HUES64 (cell line): ENCODE measurements at regions not wholly inside any gene's neighbourhood (a gene's known extent, or its start where the extent isn't known, plus 50 kb on each side); places are given as distances from the start of the nearest gene placed in this dataset.

Source experiments
- H3K27ac ChIP-seq: 2 replicates; pipeline ENCODE4 v1.7.0; 2013; ENCODE audit warnings: low read depth, low read length, inconsistent platforms
- H3K27me3 ChIP-seq: 2 replicates; pipeline ENCODE4 v1.6.1; 2013; ENCODE audit warnings: mild to moderate bottlenecking, low read length; ENCODE audit not compliant: insufficient read depth
- H3K36me3 ChIP-seq: 2 replicates; pipeline ENCODE4 v1.6.1; 2013; ENCODE audit warnings: mild to moderate bottlenecking, low read length; ENCODE audit not compliant: insufficient read depth
- H3K4me1 ChIP-seq: 2 replicates; pipeline ENCODE4 v1.6.1; 2013; ENCODE audit warnings: mild to moderate bottlenecking, low read length, moderate library complexity; ENCODE audit not compliant: insufficient read depth
- H3K4me3 ChIP-seq: 2 replicates; pipeline ENCODE4 v1.5.1; 2013; ENCODE audit warnings: mild to moderate bottlenecking, low read length, moderate library complexity
- H3K9ac ChIP-seq: 2 replicates; pipeline ENCODE4 v1.6.1; 2013; ENCODE audit warnings: mild to moderate bottlenecking, low read depth, low read length
- H3K9me3 ChIP-seq: 2 replicates; pipeline ENCODE4 v1.6.1; 2013; ENCODE audit warnings: low read depth, low read length; ENCODE audit not compliant: insufficient read depth
- whole genome bisulfite sequencing: fragments of 150-250, 120-280 bp; methylation state at CpG from one replicate; pipeline ENCODE4 v1.1.7; 2013; ENCODE audit warnings: missing lambda C conversion rate; 5-methylcytosine and 5-hydroxymethylcytosine counted together

DNA sequence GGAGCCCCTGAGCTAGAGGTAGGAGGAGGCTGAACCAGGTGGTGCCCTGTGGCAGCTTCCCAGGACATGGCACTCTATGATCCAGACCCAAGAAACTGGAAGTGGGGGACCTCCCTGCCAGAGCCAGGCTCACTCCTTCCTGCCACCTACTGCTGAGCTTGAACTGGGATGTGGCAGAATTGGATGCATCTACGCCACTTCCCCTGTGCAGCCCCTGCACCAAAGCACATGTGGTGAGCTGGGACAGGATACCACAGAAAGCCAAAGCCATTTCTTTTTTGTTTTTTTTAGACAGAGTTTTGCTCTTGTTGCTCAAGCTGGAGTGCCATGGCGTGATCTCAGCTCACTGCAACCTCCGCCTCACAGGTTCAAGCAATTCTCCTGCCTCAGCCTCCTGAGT is 518.0 kb upstream of the PPP2R3A start:
- WGBS = over 99% methylated on average over 3 of the region's 3 CpGs
- Histone ChIP-seq H3K27me3 (no peaks in the 10 kb centered on the region), H3K9me3 (no peaks in the 10 kb centered on the region), H3K4me3 (no peak overlapping the region), H3K4me1 (peaks cover 2% of the 10 kb centered on the region), H3K9ac (no peak overlapping the region), H3K36me3 (no peaks in the 10 kb centered on the region), H3K27ac (no peak overlapping the region)

DNA sequence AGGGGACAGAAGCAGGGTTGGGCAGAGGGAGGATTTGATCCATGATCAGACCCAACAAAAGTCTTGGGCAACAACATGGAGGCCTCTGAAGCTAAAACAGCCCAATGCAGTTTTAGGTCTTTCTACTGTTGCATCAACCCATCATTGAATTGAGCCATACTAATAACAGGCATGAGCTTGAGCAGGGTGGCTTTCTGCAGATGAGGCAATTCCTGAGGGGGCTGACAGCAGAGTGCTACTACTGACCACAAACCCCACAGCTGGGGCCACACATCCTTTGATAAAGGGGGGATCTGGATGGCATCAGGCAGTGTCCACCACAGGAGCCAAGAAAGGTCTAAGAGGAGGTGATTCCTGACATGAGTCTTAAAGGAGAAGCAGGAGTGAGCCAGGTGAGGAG is 517.0 kb upstream of the PPP2R3A start:
- Histone ChIP-seq H3K4me1 (peaks cover 4% of the 10 kb centered on the region), H3K27me3 (no peaks in the 10 kb centered on the region), H3K9ac (no peak overlapping the region), H3K36me3 (no peaks in the 10 kb centered on the region), H3K9me3 (no peaks in the 10 kb centered on the region), H3K27ac (no peak overlapping the region), H3K4me3 (no peak overlapping the region)

DNA sequence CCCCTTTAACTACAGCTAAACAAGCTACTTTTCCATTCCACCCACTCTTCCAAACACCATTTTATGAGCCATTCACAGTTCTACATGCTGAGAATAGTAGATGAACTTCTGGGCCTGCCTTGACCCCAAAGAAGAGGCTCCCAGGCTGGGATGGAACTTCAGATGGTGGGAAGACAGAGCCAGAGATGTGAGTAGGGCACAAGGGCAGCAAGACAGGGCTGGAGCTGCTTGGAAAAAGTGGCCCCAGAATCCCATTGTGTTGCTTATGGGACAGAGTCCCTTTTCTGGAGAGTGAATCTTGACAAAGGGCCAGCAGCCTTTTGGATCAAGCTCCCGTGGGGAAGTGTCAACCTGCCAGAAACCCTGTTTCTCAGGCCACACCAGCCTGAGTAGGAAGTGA is 516.5 kb upstream of the PPP2R3A start:
- Histone ChIP-seq H3K4me1 (peaks cover 4% of the 10 kb centered on the region), H3K4me3 (no peak overlapping the region), H3K27me3 (no peaks in the 10 kb centered on the region), H3K36me3 (no peaks in the 10 kb centered on the region), H3K9me3 (no peaks in the 10 kb centered on the region), H3K27ac (no peak overlapping the region), H3K9ac (no peak overlapping the region)
- 92% methylated on average over 1 of the region's 1 CpG for WGBS

DNA sequence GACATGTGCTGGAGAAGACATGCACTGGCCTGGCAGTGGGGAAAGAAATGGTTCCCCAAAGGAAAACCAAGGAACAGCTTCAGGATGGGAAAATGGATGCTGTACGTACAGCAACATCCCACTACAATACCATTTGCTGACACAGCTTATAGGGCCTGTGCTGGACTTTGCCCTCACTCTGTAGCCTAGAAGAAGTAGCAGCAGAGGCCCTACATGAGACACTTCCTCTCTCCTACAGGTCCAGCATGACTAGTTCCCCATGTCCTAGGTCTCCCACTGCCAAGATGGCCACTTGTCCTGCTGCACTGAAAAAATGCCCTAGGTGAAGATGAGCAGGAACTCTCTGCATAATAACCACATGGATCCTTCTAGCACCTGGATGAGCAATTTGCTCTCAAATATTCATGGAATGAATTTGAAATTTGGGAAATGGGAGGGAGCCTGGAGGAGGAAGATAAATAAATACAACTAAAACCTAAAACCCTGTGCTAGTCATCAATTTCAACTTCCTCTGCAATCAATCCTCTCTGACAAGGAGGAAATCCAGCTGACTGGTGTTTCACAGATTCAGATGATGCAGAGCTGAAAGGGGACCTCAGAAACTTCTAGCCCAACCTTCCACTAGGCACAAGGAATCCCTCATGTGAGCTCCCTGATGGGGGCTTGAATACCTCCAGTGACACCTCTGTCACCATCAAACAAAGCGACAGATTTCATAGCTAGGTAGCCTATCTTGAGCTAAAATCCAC is 514.3 kb upstream of the PPP2R3A start:
- Histone ChIP-seq H3K9ac (no peak overlapping the region), H3K9me3 (no peaks in the 10 kb centered on the region), H3K27me3 (no peaks in the 10 kb centered on the region), H3K36me3 (no peaks in the 10 kb centered on the region), H3K4me1 (peaks cover 9% of the 10 kb centered on the region), H3K4me3 (no peak overlapping the region), H3K27ac (no peak overlapping the region)
- 94% methylated on average over 2 of the region's 2 CpGs for WGBS

DNA sequence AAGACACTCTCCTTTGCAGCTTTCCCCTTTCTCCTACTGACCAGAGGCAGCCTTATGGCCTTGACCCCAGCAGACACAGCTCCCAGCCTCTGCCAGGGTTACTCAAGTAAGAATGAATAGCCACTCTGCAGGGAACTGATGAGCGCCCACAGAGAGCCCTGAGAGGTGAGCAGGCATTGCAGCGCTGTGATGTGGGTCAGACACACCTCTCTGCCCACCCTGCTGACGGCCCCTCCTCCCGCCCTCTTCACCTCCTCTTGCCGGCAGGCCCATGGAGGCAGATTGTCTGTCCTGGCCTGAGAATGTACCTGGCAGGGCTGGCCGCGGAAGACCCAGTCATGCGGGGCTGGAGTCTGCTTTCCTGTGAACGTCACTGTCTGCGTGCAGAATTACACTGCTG is 512.6 kb upstream of the PPP2R3A start:
- 55% methylated on average over 10 of the region's 10 CpGs for WGBS
- no peaks in the 10 kb centered on the region for H3K36me3 ChIP-seq
- no peak overlapping the region for H3K4me3 ChIP-seq
- H3K27ac ChIP-seq = no peak overlapping the region
- peaks cover 10% of the 10 kb centered on the region for H3K4me1 ChIP-seq
- H3K9me3 ChIP-seq = no peaks in the 10 kb centered on the region
- no peaks in the 10 kb centered on the region for H3K27me3 ChIP-seq
- H3K9ac ChIP-seq = no peak overlapping the region

DNA sequence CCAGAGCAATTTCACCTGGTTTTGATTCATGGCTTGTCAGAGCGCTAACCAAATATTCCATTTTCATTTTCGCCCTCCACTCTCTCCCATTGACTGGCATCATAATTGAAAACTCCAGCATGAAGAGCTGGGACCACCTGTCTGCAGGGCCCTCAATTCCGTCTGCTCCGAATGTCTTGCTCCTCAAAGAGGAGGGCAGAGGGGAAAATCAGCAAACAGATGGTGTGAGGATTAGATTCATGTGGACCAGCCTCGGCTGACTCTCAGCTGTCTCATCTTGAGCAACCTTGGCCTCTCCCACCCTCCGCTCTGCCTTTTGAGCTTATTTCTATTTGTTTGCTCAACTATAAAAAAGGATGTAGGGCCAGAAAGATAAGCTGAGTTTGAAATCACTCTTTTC is 512.2 kb upstream of the PPP2R3A start:
- Histone ChIP-seq H3K27ac (no peak overlapping the region), H3K9ac (no peak overlapping the region), H3K4me1 (peaks cover 10% of the 10 kb centered on the region), H3K36me3 (no peaks in the 10 kb centered on the region), H3K9me3 (no peaks in the 10 kb centered on the region), H3K27me3 (no peaks in the 10 kb centered on the region), H3K4me3 (no peak overlapping the region)
- 94% methylated on average over 6 of the region's 6 CpGs for WGBS

DNA sequence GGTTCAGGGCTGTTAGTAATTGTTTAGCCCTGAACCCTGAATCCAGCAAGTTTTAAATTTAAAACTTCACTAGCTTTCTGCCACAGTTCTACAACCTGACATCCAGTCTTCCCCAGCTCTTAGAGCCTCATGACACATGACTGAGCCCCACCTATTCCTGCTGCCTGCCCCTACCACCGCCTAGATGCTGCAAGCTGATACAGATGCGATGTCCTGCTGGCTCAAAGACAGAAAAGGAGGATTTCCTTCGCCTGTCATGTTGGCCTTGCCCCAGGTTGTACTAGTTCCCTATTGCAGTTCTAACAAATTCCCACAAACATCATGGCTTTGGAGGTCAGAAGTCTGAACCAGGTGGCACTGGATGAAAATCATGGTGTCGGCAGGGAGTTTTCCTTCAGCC is 510.6 kb upstream of the PPP2R3A start:
- H3K27ac ChIP-seq = no peak overlapping the region
- H3K9me3 ChIP-seq = no peaks in the 10 kb centered on the region
- no peaks in the 10 kb centered on the region for H3K27me3 ChIP-seq
- peaks cover 10% of the 10 kb centered on the region for H3K4me1 ChIP-seq
- H3K9ac ChIP-seq = no peak overlapping the region
- H3K36me3 ChIP-seq = no peaks in the 10 kb centered on the region
- 85% methylated on average over 4 of the region's 4 CpGs for WGBS
- H3K4me3 ChIP-seq = no peak overlapping the region

DNA sequence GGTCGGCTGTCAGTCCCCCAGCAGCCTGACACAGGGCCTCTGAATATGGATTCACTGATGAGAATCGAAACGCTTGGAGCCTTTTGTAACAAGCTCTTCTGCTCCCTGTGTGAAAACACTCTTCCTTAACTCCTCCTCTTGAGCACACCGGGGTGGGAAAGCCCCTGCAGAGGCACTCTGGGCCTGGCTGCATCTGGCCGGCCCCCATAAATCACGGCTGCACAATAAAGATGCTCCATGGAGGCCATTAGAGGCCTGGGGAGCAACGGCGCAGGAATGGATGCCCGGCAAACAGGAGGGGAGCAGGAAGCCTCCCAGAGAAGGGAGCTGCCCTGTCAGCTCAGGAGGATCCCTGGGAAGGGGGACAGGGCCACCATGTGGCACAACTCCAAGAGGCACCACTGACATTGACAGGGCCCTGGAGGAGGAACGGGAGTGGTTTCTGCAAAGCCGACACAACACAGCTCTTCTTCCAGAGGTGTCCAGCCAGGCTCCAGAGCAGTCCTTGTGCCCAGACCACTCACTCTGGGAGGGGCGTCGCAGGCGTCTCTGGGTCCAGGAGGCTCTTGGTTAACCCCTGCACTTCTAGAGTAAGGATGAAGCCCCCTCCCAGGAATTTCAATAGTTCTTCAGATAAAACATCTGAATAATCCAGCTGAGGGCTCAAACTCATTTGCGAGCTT is 509.3 kb upstream of the PPP2R3A start:
- H3K4me3 ChIP-seq = no peak overlapping the region
- no peaks in the 10 kb centered on the region for H3K9me3 ChIP-seq
- no peak overlapping the region; the same call in 1 of the 2 replicates for H3K27ac ChIP-seq
- no peak overlapping the region for H3K9ac ChIP-seq
- H3K27me3 ChIP-seq = no peaks in the 10 kb centered on the region
- peaks cover 10% of the 10 kb centered on the region for H3K4me1 ChIP-seq
- 22% methylated on average over 14 of the region's 15 CpGs for WGBS
- no peaks in the 10 kb centered on the region for H3K36me3 ChIP-seq

DNA sequence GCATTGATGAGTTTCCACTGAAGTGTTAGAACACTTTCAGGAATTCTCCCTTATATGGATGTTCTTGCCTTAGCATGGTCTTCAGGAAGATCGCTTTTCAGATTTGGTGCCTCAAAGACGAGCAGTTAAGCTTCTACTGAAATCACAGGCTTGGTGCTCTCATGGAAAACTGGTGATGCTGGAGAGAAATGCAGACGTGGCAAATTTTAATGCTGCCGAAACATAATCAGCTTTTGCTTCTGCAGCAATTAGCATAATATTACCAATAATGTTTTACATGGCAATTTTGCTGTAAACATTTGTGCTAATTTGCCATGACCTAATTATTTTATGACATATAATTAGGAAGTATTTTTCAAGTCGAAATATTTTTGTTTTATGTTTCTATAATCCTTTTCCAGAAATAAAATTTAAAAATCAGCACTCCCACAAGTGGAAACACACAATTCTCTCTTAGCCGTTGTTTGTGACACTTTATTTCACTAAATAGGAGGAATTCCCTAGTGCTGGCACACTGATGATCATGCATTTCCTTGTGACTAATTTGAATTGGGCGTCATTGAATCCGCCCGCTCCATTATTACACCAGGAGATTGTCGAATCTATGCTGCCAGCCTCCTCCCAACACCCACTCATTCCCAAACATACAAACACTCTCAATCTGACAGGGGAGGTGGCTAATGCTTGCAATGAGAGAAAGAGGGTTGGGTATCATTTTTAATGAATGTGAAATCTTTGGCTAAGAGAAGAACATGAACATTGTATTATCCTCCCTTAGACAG is 506.8 kb upstream of the PPP2R3A start:
- Histone ChIP-seq H3K27ac (no peak overlapping the region), H3K9me3 (no peaks in the 10 kb centered on the region), H3K4me1 (peaks cover 6% of the 10 kb centered on the region; the same call in 1 of the 2 replicates), H3K9ac (no peak overlapping the region), H3K4me3 (no peak overlapping the region), H3K36me3 (no peaks in the 10 kb centered on the region), H3K27me3 (no peaks in the 10 kb centered on the region)
- 81% methylated on average over 8 of the region's 10 CpGs for WGBS

DNA sequence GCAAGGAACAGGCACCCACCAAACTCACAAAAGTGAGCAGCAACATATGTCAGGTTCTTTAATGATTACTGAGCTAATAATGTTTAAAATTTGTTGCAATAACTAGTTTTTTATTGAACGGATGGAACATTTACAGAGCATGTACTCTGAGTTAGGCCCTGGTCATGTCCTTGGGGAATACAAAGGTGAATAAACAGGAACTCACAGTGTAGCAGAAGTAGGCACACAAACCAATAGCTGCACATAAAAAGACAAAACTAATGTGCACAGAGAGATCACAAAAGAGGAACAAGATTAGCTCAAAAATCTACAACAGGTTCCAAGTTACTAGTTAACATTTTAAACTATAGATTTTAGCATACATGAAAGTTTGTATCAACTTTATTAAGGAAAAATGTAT is 505.3 kb upstream of the PPP2R3A start:
- no peaks in the 10 kb centered on the region for H3K36me3 ChIP-seq
- H3K9me3 ChIP-seq = no peaks in the 10 kb centered on the region
- WGBS = 96% methylated on average over 1 of the region's 1 CpG
- no peak overlapping the region for H3K9ac ChIP-seq
- H3K27me3 ChIP-seq = no peaks in the 10 kb centered on the region
- no peak overlapping the region for H3K4me3 ChIP-seq
- no peak overlapping the region for H3K27ac ChIP-seq
- peaks cover 6% of the 10 kb centered on the region; the same call in 1 of the 2 replicates for H3K4me1 ChIP-seq

DNA sequence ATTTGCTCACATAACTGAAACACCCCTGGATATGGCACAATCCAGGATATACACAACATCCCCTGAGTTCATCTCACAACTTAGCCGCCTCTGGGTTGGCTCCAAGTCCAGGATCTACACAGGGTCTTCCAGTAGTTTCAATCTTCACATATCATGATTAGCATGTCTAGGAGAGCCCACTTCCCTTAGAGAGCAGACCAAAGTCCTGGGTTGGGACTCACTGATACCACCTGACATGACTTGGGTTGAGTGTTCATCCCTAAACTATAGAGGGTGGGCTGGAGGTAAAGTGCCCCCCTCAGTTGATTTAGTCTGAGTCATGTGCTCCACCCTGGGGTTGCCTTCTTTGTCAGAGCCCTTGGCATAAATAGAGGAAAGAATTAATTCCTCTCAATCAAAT is 493.6 kb upstream of the PPP2R3A start:
- Histone ChIP-seq H3K9ac (no peak overlapping the region), H3K27me3 (no peaks in the 10 kb centered on the region), H3K9me3 (no peaks in the 10 kb centered on the region), H3K4me1 (no peaks in the 10 kb centered on the region), H3K36me3 (no peaks in the 10 kb centered on the region), H3K4me3 (no peak overlapping the region), H3K27ac (no peak overlapping the region)
- WGBS = 98% methylated on average over 1 of the region's 1 CpG
